Hepatocyte (in vitro differentiated cells): ENCODE measurements at regions not wholly inside any gene's neighbourhood (a gene's known extent, or its start where the extent isn't known, plus 50 kb on each side); places are given as distances from the start of the nearest gene placed in this dataset.

Experiments
- EZH2 ChIP-seq: fragments of 200-600 bp; sonication (generic); IDR thresholded peaks from 2 replicates; pipeline ENCODE4 v1.6.1; 2016; ENCODE audit warnings: antibody characterized with exemption, mild to moderate bottlenecking, borderline replicate concordance
- TF ChIP-seq, protein P1 (sequence below): fragments of 200-600 bp; sonication (generic); IDR thresholded peaks from 2 replicates; pipeline ENCODE4 v1.5.1; 2016; ENCODE audit warnings: antibody characterized with exemption, mild to moderate bottlenecking; ENCODE audit not compliant: poor library complexity

GRCh38 chr2:10977003-10977402 lies 65.3 kb downstream of the KCNF1 start:
- TF ChIP-seq, protein P1, sequence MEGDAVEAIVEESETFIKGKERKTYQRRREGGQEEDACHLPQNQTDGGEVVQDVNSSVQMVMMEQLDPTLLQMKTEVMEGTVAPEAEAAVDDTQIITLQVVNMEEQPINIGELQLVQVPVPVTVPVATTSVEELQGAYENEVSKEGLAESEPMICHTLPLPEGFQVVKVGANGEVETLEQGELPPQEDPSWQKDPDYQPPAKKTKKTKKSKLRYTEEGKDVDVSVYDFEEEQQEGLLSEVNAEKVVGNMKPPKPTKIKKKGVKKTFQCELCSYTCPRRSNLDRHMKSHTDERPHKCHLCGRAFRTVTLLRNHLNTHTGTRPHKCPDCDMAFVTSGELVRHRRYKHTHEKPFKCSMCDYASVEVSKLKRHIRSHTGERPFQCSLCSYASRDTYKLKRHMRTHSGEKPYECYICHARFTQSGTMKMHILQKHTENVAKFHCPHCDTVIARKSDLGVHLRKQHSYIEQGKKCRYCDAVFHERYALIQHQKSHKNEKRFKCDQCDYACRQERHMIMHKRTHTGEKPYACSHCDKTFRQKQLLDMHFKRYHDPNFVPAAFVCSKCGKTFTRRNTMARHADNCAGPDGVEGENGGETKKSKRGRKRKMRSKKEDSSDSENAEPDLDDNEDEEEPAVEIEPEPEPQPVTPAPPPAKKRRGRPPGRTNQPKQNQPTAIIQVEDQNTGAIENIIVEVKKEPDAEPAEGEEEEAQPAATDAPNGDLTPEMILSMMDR, result no peak
- no peak for TF ChIP-seq EZH2
